LoVo (cell line): ENCODE measurements at regions not wholly inside any gene's neighbourhood (a gene's known extent, or its start where the extent isn't known, plus 50 kb on each side); places are given as distances from the start of the nearest gene placed in this dataset.
A peak's percentile ranks its signal among the peaks of the same experiment; 100 is the strongest.
"Not testable (repeated sequence)": the region's sequence is repeated elsewhere in the genome, so short reads cannot be mapped to it uniquely, and the experiment has no call there.

Experiments
- DNase-seq: peaks from one replicate; pipeline ENCODE4 v3.0.0-alpha.2; 2016; ENCODE audit warnings: low spot score

DNA sequence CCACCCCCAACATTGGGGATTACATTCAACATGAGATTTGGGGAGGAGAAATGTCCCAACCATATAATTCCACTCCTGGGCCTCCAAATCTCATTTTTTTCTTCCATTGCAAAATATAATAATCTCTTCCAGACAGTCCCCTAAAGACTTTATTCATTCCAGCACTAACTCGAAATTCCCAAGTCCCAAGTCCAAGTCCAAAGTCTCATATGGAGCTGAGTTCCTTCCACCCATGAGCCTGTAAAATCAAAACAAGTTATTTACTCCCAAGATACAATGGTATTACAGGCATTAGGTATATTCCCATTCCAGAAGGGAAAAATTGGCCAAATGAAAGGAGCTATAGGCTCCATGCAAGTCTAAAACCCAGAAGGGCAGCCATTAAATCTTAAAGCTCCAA is 56.7 kb downstream of the P2RY1 start:
- no peak for DNase-seq

DNA sequence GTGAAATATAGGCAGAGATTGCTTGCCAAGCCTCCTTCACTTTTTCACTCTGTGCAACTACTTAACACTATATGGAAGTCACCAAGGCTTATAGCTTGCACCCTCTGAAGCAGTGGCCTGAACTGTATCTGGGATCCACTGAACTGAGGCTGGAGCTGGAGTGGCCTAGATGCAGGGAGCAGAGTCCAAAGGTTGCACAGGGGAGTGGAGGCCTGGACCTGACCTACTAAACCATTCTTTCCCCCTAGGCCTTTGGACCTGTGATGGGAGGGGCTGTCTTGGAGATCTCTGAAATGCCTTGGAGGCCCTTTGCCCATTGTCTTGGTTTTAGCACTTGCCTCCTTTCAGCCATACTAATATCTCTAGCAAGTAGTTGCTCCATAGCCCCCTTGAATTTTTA is 57.5 kb downstream of the P2RY1 start:
- no peak for DNase-seq

DNA sequence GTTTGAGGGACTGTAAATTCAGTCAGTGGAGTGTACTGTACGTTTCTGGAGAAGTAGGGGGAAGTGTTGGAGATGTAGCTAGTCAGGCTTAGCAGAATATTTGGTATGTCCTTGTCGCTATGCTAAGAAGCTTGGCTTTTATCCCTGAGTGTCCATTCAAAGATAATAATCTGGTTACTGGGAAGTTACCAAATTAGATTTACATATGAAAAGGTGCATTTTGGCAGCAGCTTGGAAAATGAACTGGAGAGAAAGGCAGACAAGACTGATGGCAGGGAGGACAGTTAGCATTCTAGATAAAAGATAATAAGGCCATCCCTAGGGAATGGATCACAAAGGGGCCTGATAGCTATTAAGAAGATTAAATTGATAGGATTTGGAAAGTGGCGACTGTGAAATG is 58.7 kb downstream of the P2RY1 start:
- DNase-seq: no peak

DNA sequence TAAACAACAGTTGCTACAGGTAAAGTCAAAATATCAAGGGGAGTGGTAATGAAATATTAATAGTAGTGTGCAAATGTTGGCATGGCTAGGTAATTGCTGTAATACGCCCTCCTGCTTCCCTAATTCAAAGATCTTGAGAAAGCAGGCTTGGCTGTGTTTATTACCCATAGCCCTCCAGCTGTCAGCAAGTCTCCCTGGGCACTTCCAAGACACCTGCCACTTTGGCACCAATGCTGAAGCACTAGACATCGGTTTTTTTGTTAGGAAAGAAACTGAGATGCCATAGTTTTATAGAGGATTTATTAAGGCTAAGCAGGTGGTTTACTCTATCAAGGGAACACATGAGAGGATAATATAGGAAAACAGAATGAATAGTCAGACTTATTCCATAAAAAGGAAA is 64.4 kb downstream of the P2RY1 start:
- DNase-seq: no peak

DNA sequence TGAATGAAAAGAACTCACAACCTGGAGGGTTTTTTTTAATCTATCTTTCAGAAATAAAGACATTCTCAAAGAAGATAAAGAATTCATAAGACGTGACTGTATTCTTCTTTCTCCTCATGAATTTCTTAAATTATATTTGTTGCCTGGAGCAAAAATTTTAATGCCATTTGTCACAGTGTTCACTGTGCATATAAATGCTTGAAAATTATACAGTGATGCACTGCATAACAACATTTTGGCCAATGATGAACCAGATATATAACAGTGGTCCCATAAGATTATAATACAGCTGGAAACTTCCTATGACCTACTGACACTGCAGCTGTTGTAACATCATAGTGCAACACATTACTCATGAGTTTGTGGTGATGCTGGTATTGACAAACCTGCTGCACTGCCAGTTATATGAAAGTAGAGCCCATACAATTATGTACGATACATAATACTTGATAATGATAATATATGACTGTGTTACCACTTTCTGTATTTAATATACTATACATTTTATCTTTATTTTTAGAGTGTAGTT is 67.3 kb downstream of the P2RY1 start:
- DNase-seq: no peak

DNA sequence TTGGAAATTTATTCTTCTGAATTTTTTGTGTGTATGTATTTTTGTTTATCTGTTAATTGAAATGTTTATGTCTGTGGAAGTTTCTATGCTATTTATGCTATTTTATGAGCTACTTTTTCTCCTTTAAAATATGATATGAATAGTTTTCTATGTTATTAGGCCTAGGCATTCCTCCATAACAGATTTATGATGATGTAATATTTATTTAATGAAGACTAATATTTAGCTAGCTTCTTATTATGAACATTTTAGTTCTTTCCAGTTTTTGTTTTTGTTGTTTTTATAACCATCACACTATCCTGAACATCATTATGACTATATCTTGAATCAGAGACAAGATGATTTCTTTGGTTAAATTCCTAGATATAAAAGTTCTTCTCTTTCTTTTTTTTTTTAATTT is 70.7 kb downstream of the P2RY1 start:
- no peak for DNase-seq

DNA sequence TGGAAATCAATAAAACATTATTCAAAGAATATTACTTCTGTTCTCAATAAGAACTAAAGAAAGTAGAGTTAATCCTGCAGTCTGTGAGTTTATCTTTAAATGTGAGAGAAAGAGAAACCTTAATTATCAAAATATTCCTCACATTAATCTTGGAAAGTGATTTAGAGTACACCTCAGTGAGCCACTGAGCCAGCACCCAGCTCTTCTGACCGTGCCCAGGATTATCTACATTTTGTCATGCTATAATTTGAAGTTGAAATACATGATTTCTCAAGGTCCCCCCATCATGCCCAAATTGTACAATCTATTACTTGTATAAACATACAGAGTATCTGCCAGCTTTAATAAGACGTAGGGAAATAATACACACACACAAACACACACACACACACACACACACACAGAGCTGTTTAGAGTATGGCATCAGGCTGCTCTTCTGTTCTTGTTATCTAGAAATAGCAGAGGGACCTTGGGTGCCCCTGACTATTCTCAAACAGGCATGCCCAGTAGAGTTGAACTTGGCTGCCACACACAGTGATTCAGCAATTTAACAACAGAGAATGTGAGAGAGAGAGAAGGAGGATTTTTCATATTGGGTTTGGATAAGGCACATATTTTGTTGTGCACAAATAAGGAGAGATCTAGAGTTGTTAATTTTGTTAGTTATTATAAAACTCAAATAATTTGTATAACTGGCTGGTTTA is 74.4 kb downstream of the P2RY1 start:
- DNase-seq: no peak

DNA sequence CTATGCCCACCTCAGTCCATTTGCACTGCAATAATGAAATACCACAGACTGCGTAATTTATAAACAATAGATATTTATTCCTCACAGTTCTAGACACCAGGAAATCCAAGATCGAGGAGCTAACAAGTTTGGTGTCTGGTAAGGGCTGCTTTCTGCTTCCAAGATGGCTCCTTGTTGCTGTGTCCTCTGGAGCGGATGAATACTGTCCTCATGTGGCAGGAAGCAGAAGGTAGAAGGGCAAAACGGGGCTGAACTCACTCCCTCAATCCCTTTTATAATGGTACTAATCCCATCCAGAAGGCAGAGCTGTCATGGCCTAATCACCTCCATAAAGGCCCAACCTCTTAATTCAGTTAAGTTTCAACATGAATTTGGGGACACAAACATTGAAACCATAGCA is 75.3 kb downstream of the P2RY1 start:
- DNase-seq: no peak

DNA sequence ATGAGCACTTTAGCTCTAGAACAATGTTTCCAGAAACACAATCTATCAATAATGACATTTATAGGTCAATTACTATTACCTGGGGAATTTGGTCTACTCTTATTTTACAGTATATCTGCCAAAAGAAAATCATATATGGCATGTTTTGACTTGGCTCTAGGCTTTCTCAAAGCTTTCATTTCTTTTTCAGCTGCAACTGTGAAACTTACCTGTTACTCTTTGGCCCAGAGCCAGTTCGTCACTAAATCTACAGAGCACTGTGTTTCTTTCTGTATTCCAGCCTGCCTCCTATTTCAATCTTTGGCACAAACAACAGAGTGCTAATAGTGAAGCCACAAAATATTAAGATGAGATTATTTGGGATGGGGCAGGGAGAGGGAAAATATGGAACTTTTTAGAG is 76.0 kb downstream of the P2RY1 start:
- no peak for DNase-seq

DNA sequence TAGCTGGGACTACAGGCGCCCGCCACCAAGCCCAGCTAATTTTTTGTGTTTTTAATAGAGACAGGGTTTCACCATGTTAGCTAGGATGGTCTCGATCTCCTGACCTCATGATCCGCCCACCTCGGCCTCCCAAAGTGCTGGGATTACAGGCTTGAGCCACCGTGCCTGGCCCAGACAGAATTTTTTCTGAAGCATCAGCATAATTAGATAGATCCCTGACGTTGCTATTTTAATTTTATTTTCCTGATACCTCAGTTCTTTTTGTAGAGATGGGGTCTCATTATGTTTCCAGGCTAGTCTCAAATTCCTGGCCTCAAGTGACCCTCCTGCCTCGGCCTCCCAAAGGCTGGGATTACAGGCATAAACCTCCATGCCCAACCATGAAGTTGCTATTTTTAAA is 79.8 kb downstream of the P2RY1 start:
- DNase-seq: not testable (repeated sequence)

DNA sequence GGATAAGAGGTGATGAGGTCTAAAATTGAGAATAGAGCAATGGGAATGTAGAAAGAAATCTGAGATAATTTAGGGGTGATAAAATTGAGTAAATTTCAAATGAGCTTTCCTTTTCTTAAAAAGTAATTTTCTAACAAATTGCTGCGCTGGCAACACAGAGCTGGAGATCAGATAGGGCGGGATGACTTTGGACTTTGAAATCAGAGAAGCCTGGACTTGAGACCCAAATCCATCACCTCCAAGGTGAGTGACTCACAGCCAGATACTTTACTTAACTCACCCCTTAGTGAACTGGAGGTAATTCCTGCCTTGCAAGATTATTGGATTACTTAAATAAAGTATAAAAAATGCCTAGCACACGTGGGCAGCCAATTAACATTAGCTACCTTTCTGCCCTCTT is 80.8 kb downstream of the P2RY1 start:
- no peak for DNase-seq

DNA sequence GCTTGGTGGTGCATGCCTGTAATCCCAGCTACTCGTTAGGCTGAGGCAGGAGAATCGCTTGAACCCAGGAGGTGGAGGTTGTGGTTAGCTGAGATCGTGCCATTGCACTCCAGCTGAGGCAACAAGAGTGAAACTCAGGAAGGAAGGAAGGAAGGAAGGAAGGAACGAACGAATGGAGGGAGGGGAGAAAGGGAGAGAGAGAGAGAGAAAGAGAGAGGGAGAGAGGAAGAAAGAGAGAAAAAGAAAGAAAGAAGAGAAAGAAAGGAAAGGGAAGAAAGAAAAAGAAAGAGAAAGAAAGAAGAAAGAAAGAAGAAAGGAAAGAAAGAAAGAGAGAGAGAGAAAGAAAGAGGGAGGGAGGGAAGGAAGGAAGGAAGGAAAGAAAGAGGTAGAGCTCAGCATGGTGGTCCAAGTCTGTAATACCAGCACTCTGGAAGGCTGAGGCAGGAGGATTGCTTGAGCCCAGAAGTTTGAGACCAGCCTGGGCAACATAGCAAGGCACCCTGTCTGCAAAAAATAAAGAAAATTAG is 81.9 kb downstream of the P2RY1 start:
- no peak for DNase-seq

DNA sequence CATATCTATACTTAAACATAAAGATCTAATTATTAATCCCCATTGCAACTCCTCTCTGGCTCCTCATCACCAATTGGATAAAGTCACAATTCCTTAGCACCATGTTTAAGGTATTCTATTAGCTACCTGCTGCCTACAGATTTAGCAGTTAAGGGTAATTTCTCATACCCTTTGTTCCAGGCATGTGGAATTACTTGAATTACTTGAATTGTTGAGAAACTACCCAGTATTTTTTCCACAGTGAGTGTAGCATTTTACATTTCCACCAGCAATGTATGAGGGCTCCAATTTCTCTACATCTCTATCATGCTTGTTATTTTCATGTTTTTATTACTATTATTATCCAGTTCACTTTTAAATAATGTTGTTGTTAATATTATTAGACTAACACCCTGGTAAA is 86.4 kb downstream of the P2RY1 start:
- no peak for DNase-seq

DNA sequence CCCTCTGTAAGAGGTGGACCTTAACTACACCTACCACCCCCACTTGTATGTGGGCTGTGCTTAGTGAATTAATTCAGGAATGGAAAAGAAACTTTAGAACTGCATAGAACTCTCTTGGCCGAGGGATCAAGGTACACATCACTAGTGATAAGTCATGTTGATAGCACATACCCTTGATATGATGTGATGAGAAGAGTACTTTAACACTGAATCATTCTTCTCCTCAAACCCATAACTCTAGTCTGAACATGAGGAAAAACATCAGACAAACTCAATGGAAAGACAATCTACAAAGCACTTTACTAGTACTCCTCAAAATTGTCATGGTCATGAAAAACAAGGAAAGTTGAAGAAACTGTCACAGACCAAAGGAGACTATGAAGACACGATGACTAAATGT is 87.6 kb downstream of the P2RY1 start:
- DNase-seq: no peak

DNA sequence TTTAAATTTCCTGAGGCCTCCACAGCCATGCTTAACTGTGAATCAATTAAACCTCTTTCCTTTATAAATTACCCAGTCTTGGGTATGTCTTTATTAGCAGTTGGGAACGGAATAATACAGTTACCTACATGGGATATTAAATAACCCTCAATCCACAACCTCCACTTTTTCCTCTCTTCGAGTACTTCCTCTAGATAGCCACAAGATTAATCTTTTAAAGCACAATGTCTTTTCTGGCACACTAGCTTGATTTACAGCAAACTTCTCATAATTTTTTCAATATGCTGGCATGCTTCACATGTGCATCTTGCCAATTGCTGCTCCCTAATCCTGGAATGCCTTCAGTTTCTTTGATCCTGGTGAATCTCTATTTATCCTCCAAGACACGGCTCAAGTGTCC is 92.2 kb downstream of the P2RY1 start:
- no peak for DNase-seq

DNA sequence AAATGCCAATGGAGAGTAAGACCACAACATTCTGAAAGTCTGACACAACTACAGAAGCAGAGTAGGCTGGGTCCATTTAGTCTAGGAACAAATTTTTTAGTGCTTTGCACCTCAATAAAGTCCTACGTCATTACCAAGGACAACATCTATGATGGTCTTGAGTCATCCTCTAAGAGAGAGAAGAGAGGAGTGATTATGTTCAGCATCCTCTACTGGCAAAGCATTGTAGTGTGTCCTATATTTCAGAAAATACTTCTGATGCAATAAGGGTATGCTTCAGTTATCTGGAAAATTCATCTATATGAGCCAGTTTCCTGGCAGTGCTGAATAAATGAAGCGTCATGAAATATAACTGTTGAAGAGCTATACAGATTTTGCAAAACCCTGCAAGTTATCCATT is 95.6 kb downstream of the P2RY1 start:
- no peak for DNase-seq

DNA sequence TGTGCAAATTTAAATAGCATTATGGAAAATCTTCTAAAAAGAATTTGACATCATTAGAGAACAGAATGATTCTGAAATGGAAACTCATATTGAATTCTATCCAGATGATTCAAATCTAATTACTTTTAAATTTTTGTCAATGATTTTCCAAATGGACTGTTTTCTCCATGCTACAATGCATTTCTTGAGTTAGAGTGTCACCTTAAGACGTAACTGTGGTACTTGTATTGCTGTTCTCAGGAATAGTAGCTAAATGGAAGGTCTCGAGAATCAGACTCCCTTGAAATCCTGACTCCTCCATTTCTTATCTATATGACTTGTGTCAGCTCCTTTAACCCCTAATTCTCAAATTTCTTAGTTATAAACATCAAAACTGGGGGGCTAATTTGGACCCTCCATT is 102.3 kb downstream of the P2RY1 start:
- no peak for DNase-seq

DNA sequence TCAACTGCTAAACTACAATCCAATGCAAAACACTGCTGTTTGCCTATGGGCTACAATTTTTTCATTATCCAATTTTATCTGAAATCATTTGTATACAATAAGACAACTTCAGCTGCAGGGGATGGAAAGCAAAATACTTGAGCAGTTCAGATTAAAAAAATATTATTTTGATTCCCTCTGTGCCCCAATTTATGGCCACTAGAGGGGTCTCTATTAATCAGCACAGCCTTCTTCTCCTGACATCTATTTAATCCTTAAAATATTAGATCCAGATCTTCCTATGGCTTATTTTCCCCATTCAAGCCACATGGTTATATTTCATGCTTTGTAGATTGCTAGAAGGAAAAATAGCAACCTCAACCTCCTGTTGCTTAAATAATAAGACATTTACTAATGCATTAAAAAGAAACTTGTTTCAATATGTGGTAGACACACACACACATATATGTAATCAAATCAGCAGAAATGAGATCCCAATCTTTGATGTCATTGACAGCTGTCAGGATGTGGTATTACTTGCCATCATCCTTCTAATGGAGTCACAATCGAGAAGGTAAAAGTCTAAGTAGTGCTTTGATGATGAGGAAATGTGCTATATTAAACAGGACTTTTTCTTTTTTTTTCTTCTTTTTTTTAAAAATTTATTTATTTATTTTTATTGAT is 104.2 kb downstream of the P2RY1 start:
- no peak for DNase-seq

DNA sequence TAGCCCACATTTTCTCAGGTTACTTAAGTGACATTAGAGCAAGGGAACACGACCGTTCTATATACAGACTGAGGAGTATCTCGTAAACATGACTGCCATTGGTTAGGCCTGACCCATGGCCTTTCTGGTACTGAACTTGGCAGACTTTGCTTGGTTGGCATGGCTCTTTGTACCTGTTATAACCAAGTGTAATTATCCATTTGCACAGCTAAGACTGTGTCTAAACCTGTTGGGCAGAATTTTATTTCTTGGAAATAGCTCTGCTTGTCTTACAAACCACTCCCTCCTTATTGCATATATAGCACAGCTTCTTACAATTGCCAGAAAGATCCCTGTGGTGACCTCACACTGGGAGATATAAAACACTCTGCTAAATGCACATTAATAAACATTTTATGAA is 106.9 kb downstream of the P2RY1 start:
- no peak for DNase-seq

DNA sequence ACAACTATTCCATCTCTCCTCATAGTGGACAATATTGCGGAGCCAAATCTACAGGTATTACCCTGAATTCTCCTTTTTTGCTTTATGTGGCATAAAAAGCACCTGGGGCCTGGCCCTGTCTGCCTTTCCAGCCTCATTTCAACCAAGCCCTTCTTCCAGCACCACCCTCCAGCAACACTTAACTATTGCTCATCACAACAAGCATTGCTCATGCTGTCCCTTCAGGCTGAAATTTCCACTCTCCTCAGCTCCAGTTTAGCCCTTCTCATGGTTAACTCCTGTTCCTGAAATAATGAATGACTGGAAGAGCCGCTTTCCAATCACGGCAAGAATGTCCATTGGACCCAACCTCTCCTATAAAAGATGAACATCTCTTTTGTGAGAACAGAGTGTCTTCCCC is 107.4 kb downstream of the P2RY1 start:
- DNase-seq: no peak

DNA sequence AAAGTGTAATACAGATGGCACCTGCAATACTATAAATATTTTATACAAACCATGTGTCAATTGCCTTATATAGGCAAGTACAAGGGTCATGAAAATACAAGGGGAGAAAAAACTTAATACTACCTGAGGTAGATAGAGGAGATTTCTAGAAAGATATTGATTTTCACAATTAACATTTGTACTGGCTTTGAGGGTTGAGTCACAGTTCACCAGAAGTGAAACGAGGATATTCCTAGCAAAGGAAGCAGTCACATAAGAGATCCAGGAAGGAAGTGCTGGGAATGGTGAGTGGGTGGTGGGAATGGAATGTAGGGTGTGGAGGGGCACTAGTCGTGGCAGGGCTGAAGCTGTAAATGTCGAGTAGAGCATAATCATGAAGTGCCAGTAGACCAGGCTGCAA is 108.7 kb downstream of the P2RY1 start:
- DNase-seq: peak; percentile 61

DNA sequence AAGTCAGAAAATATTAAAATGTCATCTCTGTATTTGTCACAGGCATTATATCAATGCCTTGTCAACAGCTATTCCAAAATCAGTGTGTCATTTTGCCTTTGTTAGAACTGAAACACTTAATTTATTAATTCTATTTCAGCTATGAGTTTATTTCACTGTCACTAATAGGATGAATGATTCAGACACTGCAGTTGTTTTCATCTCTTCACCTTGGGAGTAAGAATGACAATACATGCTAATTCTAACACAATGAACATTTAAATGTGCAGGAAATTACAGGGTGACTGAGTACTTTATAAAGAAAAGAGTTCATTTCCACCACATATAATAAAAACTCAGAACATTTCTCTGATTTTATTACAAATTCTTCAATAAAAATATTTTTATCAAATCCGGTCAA is 109.7 kb downstream of the P2RY1 start:
- DNase-seq: no peak

DNA sequence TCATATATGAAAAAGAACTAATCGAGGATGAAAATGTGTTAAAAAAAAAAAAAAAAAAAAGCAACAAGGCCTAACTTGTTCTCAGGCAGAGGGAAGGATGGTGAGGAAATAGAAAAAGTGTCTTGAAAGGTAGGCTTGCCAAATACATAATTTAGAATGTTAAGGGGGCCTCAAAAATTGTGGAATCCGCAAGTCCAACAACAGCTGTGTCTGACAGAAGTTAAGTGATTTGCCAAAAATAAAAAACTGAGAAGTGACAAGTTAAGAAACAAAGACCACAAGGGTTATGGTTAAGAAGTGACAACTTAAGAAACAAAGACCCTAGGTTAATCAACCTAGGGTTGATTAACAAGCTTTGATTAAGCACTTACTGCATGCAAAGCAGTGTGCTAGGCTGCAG is 110.6 kb downstream of the P2RY1 start:
- DNase-seq: no peak

DNA sequence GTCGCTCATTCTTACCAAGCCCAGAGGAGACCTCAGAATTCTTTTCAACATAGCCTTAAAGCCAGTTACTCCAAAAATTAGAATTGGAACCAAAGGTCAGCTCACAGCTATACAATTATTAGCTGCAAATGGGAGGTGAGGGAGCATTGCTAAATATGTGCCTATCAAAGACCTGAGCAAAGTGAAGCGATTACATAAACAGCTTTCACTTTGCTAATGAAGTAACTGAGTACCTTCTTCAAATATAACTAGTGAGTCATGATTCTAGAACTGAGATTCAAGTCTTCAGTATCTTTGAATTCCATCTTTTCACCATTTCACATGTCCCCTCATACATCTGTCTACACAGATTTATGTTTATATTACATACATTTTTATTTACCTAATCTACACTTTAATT is 122.6 kb downstream of the P2RY1 start:
- no peak for DNase-seq
